IMR-90 (cell line): ENCODE measurements at regions not wholly inside any gene's neighbourhood (a gene's known extent, or its start where the extent isn't known, plus 50 kb on each side); places are given as distances from the start of the nearest gene placed in this dataset.

Experiments used
- ATAC-seq: fragments of 200-7000 bp; cut with Tn5 transposase; 2 replicates; pipeline ENCODE4 v1.9.1; 2020; ENCODE audit warnings: low read depth, mild to moderate bottlenecking, moderate library complexity
- BruUV-seq: library from RNA; stranded (reverse); fragments of 400-500 nt; replicated peaks from 2 replicates; lab custom pipeline; 2021; lab: Mats Ljungman, UMichigan
- CTCF ChIA-PET: fragments of 300-600 bp; formaldehyde crosslinking; extraction: SDS; loops from one replicate; lab custom pipeline; 2021; ENCODE audit warnings: antibody characterized with exemption; lab: Yijun Ruan, JAX
- POLR2A ChIA-PET: fragments of 300-600 bp; sonication (Branson Sonifier 250); formaldehyde crosslinking; loops from one replicate; lab custom pipeline; 2022; ENCODE audit warnings: antibody characterized with exemption; ENCODE audit not compliant: unreplicated experiment; lab: Charles Lee
- DNase-seq: peaks from one replicate; pipeline ENCODE4 v3.0.0; 2013
- H2AFZ ChIP-seq: replicated peaks from 2 replicates; pipeline ENCODE3; 2013; ENCODE audit warnings: low read length, mild to moderate bottlenecking; ENCODE audit not compliant: poor library complexity
- H2AK5ac ChIP-seq: 2 replicates; pipeline ENCODE4 v1.6.1; 2013; ENCODE audit warnings: low read depth, low read length, inconsistent platforms
- H2AK9ac ChIP-seq: replicated peaks from 2 replicates; pipeline ENCODE3; 2013; ENCODE audit warnings: mild to moderate bottlenecking, low read depth, low read length, moderate library complexity; ENCODE audit not compliant: poor library complexity
- H2BK120ac ChIP-seq: 2 replicates; pipeline ENCODE4 v1.6.1; 2013; ENCODE audit warnings: low read depth, low read length, inconsistent platforms
- H2BK15ac ChIP-seq: 3 replicates; pipeline ENCODE4 v1.6.1; 2013; ENCODE audit warnings: low read depth, low read length, inconsistent platforms
- H2BK20ac ChIP-seq: 2 replicates; pipeline ENCODE4 v1.6.1; 2013; ENCODE audit warnings: low read depth, mild to moderate bottlenecking, inconsistent platforms, low read length, moderate library complexity
- H2BK5ac ChIP-seq: 2 replicates; pipeline ENCODE4 v1.6.1; 2013; ENCODE audit warnings: mild to moderate bottlenecking, low read depth, low read length, inconsistent platforms; ENCODE audit not compliant: poor library complexity, severe bottlenecking
- H3K14ac ChIP-seq: replicated peaks from 2 replicates; pipeline ENCODE4 v1.6.1; 2013; ENCODE audit warnings: low read depth, low read length, inconsistent platforms
- H3K18ac ChIP-seq: 2 replicates; pipeline ENCODE4 v1.6.1; 2013; ENCODE audit warnings: low read depth, low read length, control low read depth
- H3K23ac ChIP-seq: 2 replicates; pipeline ENCODE4 v1.6.1; 2013; ENCODE audit warnings: low read depth, low read length, inconsistent platforms
- H3K27ac ChIP-seq: 2 replicates; pipeline ENCODE4 v1.5.1; 2013; ENCODE audit warnings: mild to moderate bottlenecking, control low read depth, low read length; ENCODE audit not compliant: insufficient read depth
- H3K27me3 ChIP-seq: 2 replicates; pipeline ENCODE4 v1.6.1; 2013; ENCODE audit warnings: low read length; ENCODE audit not compliant: control insufficient read depth, insufficient read depth
- H3K36me3 ChIP-seq: 2 replicates; pipeline ENCODE4 v1.6.1; 2013; ENCODE audit warnings: low read length, mixed read lengths; ENCODE audit not compliant: control insufficient read depth, insufficient read depth
- H3K4ac ChIP-seq: 2 replicates; pipeline ENCODE4 v1.6.1; 2013; ENCODE audit warnings: low read depth, low read length, inconsistent platforms
- H3K4me1 ChIP-seq: 2 replicates; pipeline ENCODE4 v1.6.1; 2013; ENCODE audit warnings: low read length, mixed read lengths; ENCODE audit not compliant: control insufficient read depth, insufficient read depth
- H3K4me2 ChIP-seq: 2 replicates; pipeline ENCODE4 v1.6.1; 2013; ENCODE audit warnings: low read depth, mild to moderate bottlenecking, control low read depth, low read length, moderate library complexity
- H3K4me3 ChIP-seq: 2 replicates; pipeline ENCODE4 v1.5.1; 2013; ENCODE audit warnings: low read depth, mild to moderate bottlenecking, control low read depth, low read length, moderate library complexity; ENCODE audit not compliant: insufficient read depth
- H3K56ac ChIP-seq: 2 replicates; pipeline ENCODE4 v1.6.1; 2013; ENCODE audit warnings: low read length, inconsistent platforms; ENCODE audit not compliant: insufficient read depth; ENCODE audit errors: extremely low read depth
- H3K79me1 ChIP-seq, 2 experiments: 2 replicates each; pipeline ENCODE4 v1.6.1; 2013; ENCODE audit warnings: low read length in 2 of 2, inconsistent platforms in 1 of 2, low read depth in 1 of 2
- H3K9ac ChIP-seq: 2 replicates; pipeline ENCODE4 v1.6.1; 2013; ENCODE audit warnings: low read depth, low read length, control low read depth
- H3K9me1 ChIP-seq: 2 replicates; pipeline ENCODE4 v1.6.1; 2013; ENCODE audit warnings: low read length, inconsistent platforms; ENCODE audit not compliant: insufficient read depth
- H3K9me3 ChIP-seq: 2 replicates; pipeline ENCODE4 v1.6.1; 2013; ENCODE audit warnings: low read length; ENCODE audit not compliant: control insufficient read depth, insufficient read depth
- H4K20me1 ChIP-seq: 2 replicates; pipeline ENCODE4 v1.6.1; 2013; ENCODE audit warnings: low read length, inconsistent platforms; ENCODE audit not compliant: insufficient read depth
- H4K5ac ChIP-seq: 2 replicates; pipeline ENCODE4 v1.6.1; 2013; ENCODE audit warnings: mild to moderate bottlenecking, low read depth, low read length, control low read depth
- H4K8ac ChIP-seq, 2 experiments: 2 replicates each; pipeline ENCODE4 v1.6.1; 2013; ENCODE audit warnings: low read depth in 2 of 2, low read length in 2 of 2, control low read depth in 1 of 2, inconsistent platforms in 1 of 2
- H4K91ac ChIP-seq: 2 replicates; pipeline ENCODE4 v1.6.1; 2013; ENCODE audit warnings: low read depth, low read length, inconsistent platforms; ENCODE audit not compliant: insufficient read depth
- BHLHE40 ChIP-seq: fragments of 150-350 bp; IDR thresholded peaks from 2 replicates; pipeline ENCODE4 v1.6.1; 2016; ENCODE audit warnings: mild to moderate bottlenecking, low read depth, low read length
- CEBPB ChIP-seq: IDR thresholded peaks from 2 replicates; pipeline ENCODE4 v1.6.1; 2012; ENCODE audit warnings: low read depth, low read length, improper control_type of control experiment
- CHD1 ChIP-seq: IDR thresholded peaks from 2 replicates; pipeline ENCODE4 v1.6.1; 2012; ENCODE audit warnings: low read depth, low read length, improper control_type of control experiment
- ELK1 ChIP-seq: fragments of 150-350 bp; IDR thresholded peaks from 2 replicates; pipeline ENCODE4 v1.6.1; 2016; ENCODE audit warnings: low read depth, mild to moderate bottlenecking, low read length, moderate library complexity, borderline replicate concordance
- FOS ChIP-seq: fragments of 150-350 bp; IDR thresholded peaks from 2 replicates; pipeline ENCODE4 v1.6.1; 2016; ENCODE audit warnings: low read depth, low read length
- MAFK ChIP-seq: IDR thresholded peaks from 2 replicates; pipeline ENCODE4 v1.6.1; 2012; ENCODE audit warnings: low read depth, low read length, improper control_type of control experiment
- MAZ ChIP-seq: IDR thresholded peaks from 2 replicates; pipeline ENCODE4 v1.6.1; 2012; ENCODE audit warnings: low read depth, mild to moderate bottlenecking, low read length, improper control_type of control experiment, moderate library complexity, borderline replicate concordance
- MXI1 ChIP-seq: IDR thresholded peaks from 2 replicates; pipeline ENCODE4 v1.6.1; 2012; ENCODE audit warnings: low read depth, mild to moderate bottlenecking, low read length, moderate library complexity, borderline replicate concordance
- POLR2A ChIP-seq: IDR thresholded peaks from 2 replicates; pipeline ENCODE4 v1.6.1; 2012; ENCODE audit warnings: mild to moderate bottlenecking, low read depth, low read length
- RAD21 ChIP-seq: IDR thresholded peaks from 2 replicates; pipeline ENCODE4 v1.6.1; 2012; ENCODE audit warnings: low read length, improper control_type of control experiment
- RCOR1 ChIP-seq: IDR thresholded peaks from 2 replicates; pipeline ENCODE4 v1.6.1; 2012; ENCODE audit warnings: mild to moderate bottlenecking, low read length, improper control_type of control experiment; ENCODE audit not compliant: insufficient replicate concordance
- WGBS, 2 experiments: methylation state at CpG; one replicate each; pipeline versions ENCODE4 v1.1.5 to v1.1.7; 2013; ENCODE audit warnings: missing lambda C conversion rate in 2 of 2; ENCODE audit not compliant: insufficient read length in 1 of 2; ENCODE audit errors: extremely low coverage in 2 of 2; 5-methylcytosine and 5-hydroxymethylcytosine counted together
- dilution Hi-C: fragments of 300-500 bp; cut with HindIII; formaldehyde crosslinking; loops from one replicate; pipeline ENCODE4 v1.14.3; 2018; ENCODE audit warnings: low sequenced_read_pairs; ENCODE audit not compliant: unreplicated experiment
- in situ Hi-C: fragments of 300-500 bp; cut with MboI; formaldehyde crosslinking; loops from 3 replicates; pipeline ENCODE4 v1.14.3; 2019; ENCODE audit warnings: low sequenced_read_pairs, inconsistent platforms, mixed read lengths
- intact Hi-C: fragments of 100-400 bp; cut with micrococcal nuclease; formaldehyde crosslinking; loops from 2 replicates; pipeline ENCODE4 v1.10.0; 2022
- TF ChIP-seq, protein P1 (sequence below): conservative IDR thresholded peaks from 2 replicates; pipeline ENCODE4 v1.5.1; 2012; ENCODE audit warnings: mild to moderate bottlenecking, low read depth, low read length, improper control_type of control experiment

DNA sequence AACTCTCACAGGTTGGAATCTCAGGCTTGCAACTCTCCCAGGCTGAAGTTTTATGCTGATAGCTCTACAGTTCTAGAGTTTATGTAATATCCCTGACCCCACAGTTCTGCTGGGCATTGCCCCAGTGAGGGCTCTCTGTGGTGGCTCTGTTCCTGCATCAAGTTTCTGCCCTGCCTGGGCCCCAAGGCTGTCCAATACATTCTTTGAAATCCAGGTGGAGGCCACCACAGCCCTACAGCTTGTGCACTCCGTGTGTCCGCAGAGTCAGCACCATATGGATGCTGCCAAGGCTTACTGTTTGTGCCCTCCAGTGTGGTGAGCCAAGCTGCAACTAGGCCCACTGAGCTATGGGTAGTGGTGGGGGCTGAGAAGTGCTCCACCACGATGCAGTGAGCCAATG lies 1141.2 kb upstream of the EPHA6 start:
- Histone ChIP-seq H4K20me1 (no peaks in the 10 kb centered on the region), H2BK15ac (no peak overlapping the region), H4K91ac (no peak overlapping the region), H2BK120ac (no peak overlapping the region), H3K4ac (no peak overlapping the region), H3K23ac (no peak overlapping the region), H2AK9ac (no peak overlapping the region), H3K56ac (no peak overlapping the region), H2AFZ (no peak overlapping the region), H3K9me1 (no peaks in the 10 kb centered on the region), H4K8ac (no peak overlapping the region), H2BK20ac (no peak overlapping the region), H3K9ac (no peak overlapping the region), H3K79me1 (no peaks in the 10 kb centered on the region), H3K4me2 (no peak overlapping the region), H2AK5ac (no peak overlapping the region), H3K14ac (no peak overlapping the region), H3K27ac (no peak overlapping the region), H3K4me3 (no peak overlapping the region), H3K27me3 (no peaks in the 10 kb centered on the region), H3K9me3 (peaks cover 5% of the 10 kb centered on the region; the same call in 1 of the 2 replicates), H3K4me1 (no peaks in the 10 kb centered on the region), H2BK5ac (no peak overlapping the region), H3K36me3 (no peaks in the 10 kb centered on the region), H4K5ac (no peak overlapping the region), H3K18ac (no peak overlapping the region)
- in situ Hi-C loops (no loop called here), dilution Hi-C loops (no loop called here), intact Hi-C loops (no loop called here)
- CTCF ChIA-PET = no interaction called here
- BruUV-seq = no TSS peak
- TF ChIP-seq CEBPB = no peak
- TF ChIP-seq FOS = no peak
- TF ChIP-seq MAZ = no peak
- TF ChIP-seq, protein P1, sequence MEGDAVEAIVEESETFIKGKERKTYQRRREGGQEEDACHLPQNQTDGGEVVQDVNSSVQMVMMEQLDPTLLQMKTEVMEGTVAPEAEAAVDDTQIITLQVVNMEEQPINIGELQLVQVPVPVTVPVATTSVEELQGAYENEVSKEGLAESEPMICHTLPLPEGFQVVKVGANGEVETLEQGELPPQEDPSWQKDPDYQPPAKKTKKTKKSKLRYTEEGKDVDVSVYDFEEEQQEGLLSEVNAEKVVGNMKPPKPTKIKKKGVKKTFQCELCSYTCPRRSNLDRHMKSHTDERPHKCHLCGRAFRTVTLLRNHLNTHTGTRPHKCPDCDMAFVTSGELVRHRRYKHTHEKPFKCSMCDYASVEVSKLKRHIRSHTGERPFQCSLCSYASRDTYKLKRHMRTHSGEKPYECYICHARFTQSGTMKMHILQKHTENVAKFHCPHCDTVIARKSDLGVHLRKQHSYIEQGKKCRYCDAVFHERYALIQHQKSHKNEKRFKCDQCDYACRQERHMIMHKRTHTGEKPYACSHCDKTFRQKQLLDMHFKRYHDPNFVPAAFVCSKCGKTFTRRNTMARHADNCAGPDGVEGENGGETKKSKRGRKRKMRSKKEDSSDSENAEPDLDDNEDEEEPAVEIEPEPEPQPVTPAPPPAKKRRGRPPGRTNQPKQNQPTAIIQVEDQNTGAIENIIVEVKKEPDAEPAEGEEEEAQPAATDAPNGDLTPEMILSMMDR = no peak
- no peak for TF ChIP-seq MXI1
- TF ChIP-seq CHD1 = no peak
- no peak for TF ChIP-seq POLR2A
- no peak for TF ChIP-seq BHLHE40
- TF ChIP-seq RAD21 = no peak
- no peak for TF ChIP-seq ELK1
- TF ChIP-seq MAFK = no peak
- no peak for TF ChIP-seq RCOR1
- POLR2A ChIA-PET = no interaction called here
- ATAC-seq = no peak
- DNase-seq = no peak
- no CpG with 5 or more reads among the region's 3 CpGs for WGBS, 2 experiments
